Panc1 (cell line): ENCODE measurements at regions not wholly inside any gene's neighbourhood (a gene's known extent, or its start where the extent isn't known, plus 50 kb on each side); places are given as distances from the start of the nearest gene placed in this dataset.

Experiments
- ATAC-seq: fragments of 200-7000 bp; cut with Tn5 transposase; 2 replicates; pipeline ENCODE4 v1.9.1; 2020; ENCODE audit warnings: mild to moderate bottlenecking, moderate library complexity
- BruUV-seq: library from RNA; stranded (reverse); fragments of 400-500 nt; replicated peaks from 2 replicates; lab custom pipeline; 2021; lab: Mats Ljungman, UMichigan
- CTCF ChIA-PET: fragments of 300-600 bp; sonication (Branson Sonifier 250); formaldehyde crosslinking; loops from one replicate; lab custom pipeline; 2022; ENCODE audit warnings: antibody characterized with exemption; lab: Charles Lee
- POLR2A ChIA-PET: fragments of 300-600 bp; sonication (Branson Sonifier 250); formaldehyde crosslinking; loops from one replicate; lab custom pipeline; 2022; ENCODE audit warnings: antibody characterized with exemption; lab: Charles Lee
- DNase-seq: peaks from one replicate; pipeline ENCODE4 v3.0.0-alpha.2; 2010; ENCODE audit warnings: low read depth, low spot score
- H3K27ac ChIP-seq: 2 replicates; pipeline ENCODE4 v1.5.1; 2011; ENCODE audit warnings: mild to moderate bottlenecking, low read length, inconsistent platforms
- H3K27me3 ChIP-seq: fragments of 200-500 bp; sonication (Bioruptor generic); 2 replicates; pipeline ENCODE4 v1.6.0; 2014; ENCODE audit warnings: low read length, inconsistent platforms; ENCODE audit not compliant: control insufficient read depth, insufficient read depth
- H3K36me3 ChIP-seq: fragments of 200-500 bp; sonication (Bioruptor generic); 2 replicates; pipeline ENCODE4 v1.5.1; 2014; ENCODE audit warnings: inconsistent platforms, mild to moderate bottlenecking, low read length, moderate library complexity; ENCODE audit not compliant: control insufficient read depth, insufficient read depth
- H3K4me1 ChIP-seq: 2 replicates; pipeline ENCODE4 v1.5.1; 2011; ENCODE audit warnings: inconsistent platforms, mild to moderate bottlenecking, low read length, moderate library complexity; ENCODE audit not compliant: control insufficient read depth, insufficient read depth
- H3K4me3 ChIP-seq, 2 experiments: 2 replicates each; pipeline ENCODE4 v1.5.1; 2011 to 2012; ENCODE audit warnings: low read depth in 2 of 2, low read length in 2 of 2, mild to moderate bottlenecking in 2 of 2, inconsistent platforms in 1 of 2, moderate library complexity in 1 of 2
- H3K9me3 ChIP-seq: fragments of 200-500 bp; sonication (Bioruptor generic); 2 replicates; pipeline ENCODE4 v1.5.1; 2014; ENCODE audit warnings: low read depth, mild to moderate bottlenecking, inconsistent platforms, low read length, moderate library complexity; ENCODE audit not compliant: control insufficient read depth, insufficient read depth
- POLR2AphosphoS5 ChIP-seq: IDR thresholded peaks from 2 replicates; pipeline ENCODE4 v1.6.1; 2012; ENCODE audit warnings: mild to moderate bottlenecking, low read depth, low read length, moderate library complexity
- SIN3A ChIP-seq: IDR thresholded peaks from 2 replicates; pipeline ENCODE4 v1.6.1; 2012; ENCODE audit warnings: low read depth, mild to moderate bottlenecking, low read length, moderate library complexity, borderline replicate concordance; ENCODE audit not compliant: insufficient read depth
- TCF7L2 ChIP-seq: IDR thresholded peaks from 2 replicates; pipeline ENCODE4 v1.6.1; 2011; ENCODE audit warnings: mild to moderate bottlenecking, low read depth, low read length, inconsistent platforms
- in situ Hi-C: cut with HindIII; loops from 2 replicates; pipeline ENCODE4 v1.10.0; 2016; ENCODE audit warnings: low sequenced_read_pairs, low pct_unique_long_range_greater_than_20kb
- intact Hi-C: fragments of 100-400 bp; cut with micrococcal nuclease; formaldehyde crosslinking; loops from one replicate; pipeline ENCODE4 v1.10.0; 2022; ENCODE audit not compliant: unreplicated experiment
- TF ChIP-seq, protein P1 (sequence below), 2 experiments: IDR thresholded peaks; 2 replicates each; pipeline ENCODE4 v1.6.1; 2011 to 2012; ENCODE audit warnings: low read depth in 2 of 2, control low read depth in 1 of 2, low read length in 1 of 2, mild to moderate bottlenecking in 1 of 2, moderate library complexity in 1 of 2; ENCODE audit not compliant: insufficient read depth in 1 of 2
- TF ChIP-seq, protein P2 (sequence below): fragments of 450-650 bp; IDR thresholded peaks from 2 replicates; pipeline ENCODE4 v1.5.1; 2017; ENCODE audit warnings: mild to moderate bottlenecking

DNA sequence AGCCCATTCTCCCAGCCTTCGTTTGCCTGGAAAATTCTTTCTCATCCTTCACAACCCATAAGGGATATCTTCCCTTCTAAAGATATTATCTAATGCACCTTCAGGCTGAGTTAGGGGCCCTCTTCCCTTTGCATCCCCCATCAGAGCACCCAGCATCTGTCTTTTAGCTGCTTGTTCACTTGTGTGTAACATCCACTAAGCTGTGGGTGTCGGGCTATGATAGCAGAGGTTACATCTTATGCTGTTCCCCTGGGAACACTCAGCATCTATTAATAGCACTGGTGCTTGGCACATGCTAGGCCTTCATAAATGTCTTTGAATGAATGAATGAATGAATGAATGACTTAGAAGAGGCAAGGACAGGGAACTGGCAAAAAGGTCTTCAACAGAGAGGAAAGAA, 131.8 kb downstream of the NUAK1 start:
- Histone ChIP-seq H3K36me3 (no peaks in the 10 kb centered on the region), H3K4me3 (no peak overlapping the region), H3K4me1 (no peaks in the 10 kb centered on the region; the same call in 1 of the 2 replicates), H3K27ac (no peak overlapping the region), H3K9me3 (no peaks in the 10 kb centered on the region), H3K27me3 (no peaks in the 10 kb centered on the region)
- in situ Hi-C loops (no loop called here), intact Hi-C loops (no loop called here)
- CTCF ChIA-PET = no interaction called here
- TF ChIP-seq POLR2AphosphoS5 (no peak), SIN3A (no peak), TCF7L2 (no peak)
- TF ChIP-seq, protein P1, sequence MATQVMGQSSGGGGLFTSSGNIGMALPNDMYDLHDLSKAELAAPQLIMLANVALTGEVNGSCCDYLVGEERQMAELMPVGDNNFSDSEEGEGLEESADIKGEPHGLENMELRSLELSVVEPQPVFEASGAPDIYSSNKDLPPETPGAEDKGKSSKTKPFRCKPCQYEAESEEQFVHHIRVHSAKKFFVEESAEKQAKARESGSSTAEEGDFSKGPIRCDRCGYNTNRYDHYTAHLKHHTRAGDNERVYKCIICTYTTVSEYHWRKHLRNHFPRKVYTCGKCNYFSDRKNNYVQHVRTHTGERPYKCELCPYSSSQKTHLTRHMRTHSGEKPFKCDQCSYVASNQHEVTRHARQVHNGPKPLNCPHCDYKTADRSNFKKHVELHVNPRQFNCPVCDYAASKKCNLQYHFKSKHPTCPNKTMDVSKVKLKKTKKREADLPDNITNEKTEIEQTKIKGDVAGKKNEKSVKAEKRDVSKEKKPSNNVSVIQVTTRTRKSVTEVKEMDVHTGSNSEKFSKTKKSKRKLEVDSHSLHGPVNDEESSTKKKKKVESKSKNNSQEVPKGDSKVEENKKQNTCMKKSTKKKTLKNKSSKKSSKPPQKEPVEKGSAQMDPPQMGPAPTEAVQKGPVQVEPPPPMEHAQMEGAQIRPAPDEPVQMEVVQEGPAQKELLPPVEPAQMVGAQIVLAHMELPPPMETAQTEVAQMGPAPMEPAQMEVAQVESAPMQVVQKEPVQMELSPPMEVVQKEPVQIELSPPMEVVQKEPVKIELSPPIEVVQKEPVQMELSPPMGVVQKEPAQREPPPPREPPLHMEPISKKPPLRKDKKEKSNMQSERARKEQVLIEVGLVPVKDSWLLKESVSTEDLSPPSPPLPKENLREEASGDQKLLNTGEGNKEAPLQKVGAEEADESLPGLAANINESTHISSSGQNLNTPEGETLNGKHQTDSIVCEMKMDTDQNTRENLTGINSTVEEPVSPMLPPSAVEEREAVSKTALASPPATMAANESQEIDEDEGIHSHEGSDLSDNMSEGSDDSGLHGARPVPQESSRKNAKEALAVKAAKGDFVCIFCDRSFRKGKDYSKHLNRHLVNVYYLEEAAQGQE (IDR thresholded peaks at IDR 0.05; ENCODE audit: insufficient read depth in 1 of 2, low read depth in 2 of 2, low read length in 1 of 2) = no peak
- TF ChIP-seq, protein P2, sequence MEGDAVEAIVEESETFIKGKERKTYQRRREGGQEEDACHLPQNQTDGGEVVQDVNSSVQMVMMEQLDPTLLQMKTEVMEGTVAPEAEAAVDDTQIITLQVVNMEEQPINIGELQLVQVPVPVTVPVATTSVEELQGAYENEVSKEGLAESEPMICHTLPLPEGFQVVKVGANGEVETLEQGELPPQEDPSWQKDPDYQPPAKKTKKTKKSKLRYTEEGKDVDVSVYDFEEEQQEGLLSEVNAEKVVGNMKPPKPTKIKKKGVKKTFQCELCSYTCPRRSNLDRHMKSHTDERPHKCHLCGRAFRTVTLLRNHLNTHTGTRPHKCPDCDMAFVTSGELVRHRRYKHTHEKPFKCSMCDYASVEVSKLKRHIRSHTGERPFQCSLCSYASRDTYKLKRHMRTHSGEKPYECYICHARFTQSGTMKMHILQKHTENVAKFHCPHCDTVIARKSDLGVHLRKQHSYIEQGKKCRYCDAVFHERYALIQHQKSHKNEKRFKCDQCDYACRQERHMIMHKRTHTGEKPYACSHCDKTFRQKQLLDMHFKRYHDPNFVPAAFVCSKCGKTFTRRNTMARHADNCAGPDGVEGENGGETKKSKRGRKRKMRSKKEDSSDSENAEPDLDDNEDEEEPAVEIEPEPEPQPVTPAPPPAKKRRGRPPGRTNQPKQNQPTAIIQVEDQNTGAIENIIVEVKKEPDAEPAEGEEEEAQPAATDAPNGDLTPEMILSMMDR = no peak
- BruUV-seq = no TSS peak
- POLR2A ChIA-PET = no interaction called here
- ATAC-seq (no peak), DNase-seq (no peak)

DNA sequence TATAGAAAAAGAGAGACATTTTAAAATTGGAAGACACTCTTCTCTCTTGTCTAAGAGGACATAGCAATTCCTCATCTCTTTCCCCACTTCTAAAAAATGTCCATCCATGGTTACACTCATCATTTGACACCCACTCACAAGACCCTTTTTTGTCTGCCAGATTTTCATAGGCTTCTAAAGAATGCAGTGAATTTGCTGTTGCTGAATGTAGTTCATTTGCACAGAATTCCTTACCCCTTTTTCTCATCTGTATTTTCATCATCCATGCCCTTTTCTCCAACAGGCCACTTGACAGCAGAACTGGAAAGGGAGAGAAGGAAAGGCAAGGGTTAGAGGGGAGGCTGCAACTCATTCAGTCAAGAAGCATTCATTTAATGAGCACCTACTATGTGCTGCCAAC, 128.0 kb downstream of the NUAK1 start:
- CTCF ChIA-PET = no interaction called here

More for the DNA sequence above, 128.0 kb downstream of the NUAK1 start:
- POLR2A ChIA-PET = no interaction called here
- BruUV-seq = no TSS peak
- TF ChIP-seq, protein P2 = no peak
- TF ChIP-seq SIN3A (no peak), POLR2AphosphoS5 (no peak), TCF7L2 (no peak)
- TF ChIP-seq, protein P1 (IDR thresholded peaks at IDR 0.05; ENCODE audit: insufficient read depth in 1 of 2, low read depth in 2 of 2, low read length in 1 of 2) = no peak
- Histone ChIP-seq H3K36me3 (no peaks in the 10 kb centered on the region), H3K4me3 (no peak overlapping the region), H3K4me1 (no peaks in the 10 kb centered on the region; the same call in 1 of the 2 replicates), H3K27me3 (no peaks in the 10 kb centered on the region), H3K9me3 (no peaks in the 10 kb centered on the region), H3K27ac (no peak overlapping the region)
- intact Hi-C loops (no loop called here), in situ Hi-C loops (no loop called here)
- DNase-seq = no peak
- no peak for ATAC-seq
